Large intestine (tissue), 3 donors: ENCODE measurements at regions not wholly inside any gene's neighbourhood (a gene's known extent, or its start where the extent isn't known, plus 50 kb on each side); places are given as distances from the start of the nearest gene placed in this dataset.

Source experiments
- DNase-seq, 2 donors: peaks; one replicate each; pipeline versions ENCODE4 v3.0.0 to v3.0.0-alpha.2; 2013
- H3K27ac ChIP-seq: one replicate; pipeline ENCODE4 v1.5.1; 2013; ENCODE audit warnings: low read length
- H3K27me3 ChIP-seq: 2 replicates; pipeline ENCODE4 v1.6.1; 2013; ENCODE audit warnings: low read length; ENCODE audit not compliant: control insufficient read depth, insufficient read depth
- H3K36me3 ChIP-seq: 2 replicates; pipeline ENCODE4 v1.6.1; 2013; ENCODE audit warnings: low read length; ENCODE audit not compliant: control insufficient read depth, insufficient read depth
- H3K4me1 ChIP-seq: one replicate; pipeline ENCODE4 v1.6.1; 2013; ENCODE audit warnings: low read length; ENCODE audit not compliant: control insufficient read depth, insufficient read depth
- H3K4me3 ChIP-seq: one replicate; pipeline ENCODE4 v1.5.1; 2013; ENCODE audit warnings: low read length
- H3K9me3 ChIP-seq: one replicate; pipeline ENCODE4 v1.6.1; 2013; ENCODE audit warnings: mild to moderate bottlenecking, low read depth, low read length, moderate library complexity; ENCODE audit not compliant: control insufficient read depth
- WGBS: methylation state at CpG from one replicate; pipeline ENCODE4 v1.1.5; 2013; ENCODE audit warnings: low lambda C conversion rate; ENCODE audit not compliant: insufficient coverage; 5-methylcytosine and 5-hydroxymethylcytosine counted together

DNA sequence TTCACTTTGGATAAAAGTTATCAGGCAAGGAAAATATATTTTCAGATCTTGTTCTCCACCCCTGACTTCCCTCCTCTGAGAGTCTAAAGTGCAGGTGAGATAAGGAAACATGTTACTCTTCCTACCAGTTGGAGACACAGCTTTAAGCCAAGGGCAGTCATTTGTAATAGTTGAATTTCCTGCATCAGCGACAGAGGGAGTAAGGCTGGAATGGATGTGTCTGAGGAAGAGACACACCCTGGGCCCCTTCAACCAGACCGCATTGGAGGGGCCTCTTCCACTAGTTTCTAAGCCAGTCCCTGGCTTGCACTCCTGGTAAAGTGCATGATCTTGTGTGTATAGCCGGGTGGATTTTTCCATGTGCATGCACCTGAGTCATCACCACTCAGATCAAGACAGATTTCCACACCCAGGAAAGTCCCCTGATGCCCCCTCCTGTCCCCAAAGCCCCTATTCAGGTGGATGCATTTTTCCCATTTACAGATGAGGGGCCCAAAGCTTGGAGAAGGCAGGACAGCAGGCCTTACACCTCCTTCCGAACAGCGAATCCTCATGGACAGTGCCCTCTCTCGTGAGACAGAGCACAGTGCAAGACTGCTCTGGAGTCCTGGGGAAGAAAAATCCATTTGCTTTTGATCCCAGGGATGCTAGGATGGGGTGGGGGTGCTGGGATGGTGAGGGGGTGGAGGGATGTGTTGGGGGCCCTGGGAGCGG, 66.7 kb upstream of the SH3RF3 start:
- Histone ChIP-seq H3K27ac (peak overlapping the region; percentile 81), H3K9me3 (no peaks in the 10 kb centered on the region), H3K4me1 (peaks cover 49% of the 10 kb centered on the region), H3K27me3 (no peaks in the 10 kb centered on the region), H3K4me3 (no peak overlapping the region), H3K36me3 (no peaks in the 10 kb centered on the region)
- DNase-seq, result peak; percentile 80 to 91
- no CpG with 5 or more reads among the region's 7 CpGs for WGBS

DNA sequence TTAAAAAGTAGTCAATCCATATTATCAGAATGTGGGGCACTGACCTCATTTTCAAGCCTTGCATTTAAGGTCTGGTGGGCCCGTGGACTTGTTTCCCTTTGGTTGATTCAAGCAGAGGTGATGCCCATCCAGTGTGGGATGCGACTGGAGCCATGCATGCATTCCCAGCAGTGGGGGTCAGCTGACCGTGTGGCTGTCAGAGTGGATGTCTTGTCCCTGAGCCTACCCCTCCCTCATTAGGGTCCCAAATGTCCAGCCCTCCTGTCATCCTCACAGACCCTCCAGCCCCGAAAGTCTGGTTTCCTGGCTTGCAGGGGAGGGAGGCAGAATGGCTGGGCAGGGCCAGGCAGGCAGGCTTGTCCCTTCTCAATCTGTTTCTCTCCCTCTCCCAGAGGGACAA, 67.3 kb upstream of the SH3RF3 start:
- peak overlapping the region; percentile 81 for H3K27ac ChIP-seq
- H3K4me3 ChIP-seq, result no peak overlapping the region
- H3K36me3 ChIP-seq, result no peaks in the 10 kb centered on the region
- peaks cover 44% of the 10 kb centered on the region for H3K4me1 ChIP-seq
- no peak for DNase-seq
- no CpG with 5 or more reads among the region's 4 CpGs for WGBS
- no peaks in the 10 kb centered on the region for H3K9me3 ChIP-seq
- H3K27me3 ChIP-seq, result no peaks in the 10 kb centered on the region

DNA sequence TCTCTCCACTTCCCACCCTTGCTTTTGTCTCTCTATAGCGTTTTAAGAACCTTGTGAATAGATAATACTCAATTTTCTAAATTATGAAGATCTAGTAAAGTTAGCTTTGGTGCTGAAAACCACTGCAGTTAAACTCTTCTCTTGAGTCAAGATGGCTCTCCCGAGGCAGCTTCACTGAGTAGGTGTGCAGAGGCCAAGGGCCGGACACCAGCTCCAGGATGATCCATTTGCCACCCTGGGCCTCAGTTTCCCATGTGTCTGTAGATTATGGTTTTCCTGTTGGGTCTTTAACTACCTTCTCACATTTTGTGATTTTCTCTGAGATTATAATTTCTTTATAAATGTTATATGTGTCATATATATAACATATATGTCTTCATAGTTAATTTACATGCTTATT, 68.5 kb upstream of the SH3RF3 start:
- no peaks in the 10 kb centered on the region for H3K9me3 ChIP-seq
- H3K27me3 ChIP-seq, result no peaks in the 10 kb centered on the region
- no peak for DNase-seq
- H3K27ac ChIP-seq, result no peak overlapping the region
- no peaks in the 10 kb centered on the region for H3K36me3 ChIP-seq
- peaks cover 34% of the 10 kb centered on the region for H3K4me1 ChIP-seq
- H3K4me3 ChIP-seq, result no peak overlapping the region
- WGBS, result no CpG with 5 or more reads among the region's 3 CpGs

DNA sequence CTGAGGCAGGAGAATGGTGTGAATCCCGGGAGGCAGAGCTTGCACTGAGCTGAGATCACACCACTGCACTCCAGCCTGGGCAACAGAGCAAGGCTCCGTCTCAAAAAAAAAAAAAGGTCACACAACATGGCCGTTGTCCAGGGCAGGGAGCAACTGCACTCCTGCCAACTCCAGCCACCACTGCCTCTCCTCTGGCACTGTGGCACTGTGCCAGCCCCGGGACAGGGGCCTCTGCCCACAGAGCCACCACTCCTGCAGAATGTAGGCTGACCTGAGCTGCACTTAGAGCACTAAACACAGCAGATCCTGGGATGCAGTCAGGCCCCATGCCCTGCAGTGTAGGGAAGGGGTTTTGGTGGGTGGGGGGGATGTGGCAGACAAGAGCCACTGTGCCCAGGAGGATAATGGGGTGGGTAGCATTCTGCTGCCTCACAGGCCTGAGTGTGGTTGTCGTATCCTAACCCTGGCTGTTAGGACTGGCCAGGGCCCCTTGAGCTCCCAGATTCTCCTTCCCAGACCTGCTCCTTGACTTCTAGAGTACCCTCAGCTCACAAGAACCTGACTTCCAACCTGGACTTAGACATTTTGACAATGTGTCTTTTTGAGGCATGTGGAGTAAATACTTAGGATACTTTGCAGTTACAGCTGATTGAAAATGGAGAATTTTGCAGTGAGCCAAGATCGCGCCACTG, 69.4 kb upstream of the SH3RF3 start:
- H3K36me3 ChIP-seq, result no peaks in the 10 kb centered on the region
- H3K9me3 ChIP-seq, result no peaks in the 10 kb centered on the region
- DNase-seq, result no peak
- no peaks in the 10 kb centered on the region for H3K27me3 ChIP-seq
- H3K27ac ChIP-seq, result no peak overlapping the region
- peaks cover 26% of the 10 kb centered on the region for H3K4me1 ChIP-seq
- H3K4me3 ChIP-seq, result no peak overlapping the region
- WGBS, result no CpG with 5 or more reads among the region's 7 CpGs

DNA sequence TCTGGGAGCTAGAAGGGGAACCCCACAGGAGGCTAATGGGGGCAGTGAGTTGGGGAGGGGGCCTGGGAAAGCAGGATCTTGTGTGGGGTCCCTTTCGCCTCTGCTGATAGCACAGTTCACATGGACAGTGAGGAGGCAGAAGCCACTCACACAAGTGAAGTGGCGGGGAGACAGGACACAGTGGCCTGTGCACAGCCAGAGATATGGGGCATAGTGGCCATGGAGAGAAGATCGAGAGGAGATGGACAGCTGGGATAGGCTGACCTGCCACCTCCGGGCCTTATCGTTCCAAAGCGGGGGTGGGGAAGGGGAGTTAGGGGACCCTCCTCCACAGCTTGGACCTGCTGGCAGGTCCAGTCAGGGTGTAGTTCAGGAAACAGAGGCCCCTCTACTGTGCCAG, 69.8 kb upstream of the EDAR start:
- Histone ChIP-seq H3K27me3 (no peaks in the 10 kb centered on the region), H3K4me3 (no peak overlapping the region), H3K4me1 (peaks cover 22% of the 10 kb centered on the region), H3K27ac (no peak overlapping the region), H3K9me3 (no peaks in the 10 kb centered on the region), H3K36me3 (no peaks in the 10 kb centered on the region)
- no CpG with 5 or more reads among the region's 6 CpGs for WGBS
- DNase-seq, result no peak

DNA sequence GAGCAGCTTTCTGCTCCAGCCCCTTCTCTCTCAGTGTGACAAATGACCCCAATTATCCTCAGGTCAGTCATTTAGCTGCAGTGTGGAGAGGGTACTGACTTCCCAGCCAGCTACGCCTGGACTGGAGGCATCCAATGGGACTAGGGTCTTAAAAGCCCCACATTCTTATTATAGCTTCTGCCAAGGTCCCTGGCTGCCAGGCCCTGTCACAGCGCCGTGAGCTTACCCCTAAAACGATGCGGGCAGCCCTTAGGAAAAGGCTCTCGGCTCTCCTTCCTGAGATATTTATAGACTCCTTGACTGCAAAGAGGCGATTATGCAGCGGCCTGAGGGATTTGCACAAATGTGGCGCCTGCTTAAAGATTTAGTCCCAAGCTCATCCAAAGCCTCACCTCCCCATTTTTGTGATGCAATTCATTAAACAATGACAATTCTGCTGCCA, 69.2 kb upstream of the EDAR start:
- no CpG with 5 or more reads among the region's 9 CpGs for WGBS
- H3K4me3 ChIP-seq, result no peak overlapping the region
- no peaks in the 10 kb centered on the region for H3K27me3 ChIP-seq
- no peaks in the 10 kb centered on the region for H3K9me3 ChIP-seq
- no peak overlapping the region for H3K27ac ChIP-seq
- no peak for DNase-seq
- peaks cover 19% of the 10 kb centered on the region for H3K4me1 ChIP-seq
- H3K36me3 ChIP-seq, result no peaks in the 10 kb centered on the region

DNA sequence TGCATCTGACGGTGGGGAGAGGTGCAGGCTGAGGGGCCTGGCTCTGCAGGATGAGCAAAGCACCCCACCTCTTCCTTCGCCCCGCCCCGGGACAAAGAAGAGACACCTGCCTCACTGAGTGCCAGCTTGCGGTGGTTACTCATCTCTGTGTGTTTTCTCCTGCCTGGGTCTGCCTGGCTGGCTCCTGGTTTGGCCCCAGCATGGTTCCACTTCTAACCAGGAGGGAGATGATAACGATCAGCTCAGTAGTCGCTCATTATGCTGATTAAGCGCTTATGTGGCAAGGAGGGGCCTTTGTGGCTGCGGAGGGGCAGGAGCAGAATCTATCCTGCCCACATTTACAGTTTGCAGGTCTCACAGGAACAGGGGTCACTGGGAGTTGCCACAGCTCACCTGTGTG, 68.7 kb upstream of the EDAR start:
- DNase-seq, result no peak
- Histone ChIP-seq H3K9me3 (no peaks in the 10 kb centered on the region), H3K4me1 (peaks cover 14% of the 10 kb centered on the region), H3K27ac (no peak overlapping the region), H3K27me3 (no peaks in the 10 kb centered on the region), H3K36me3 (no peaks in the 10 kb centered on the region), H3K4me3 (no peak overlapping the region)
- WGBS, result no CpG with 5 or more reads among the region's 9 CpGs

DNA sequence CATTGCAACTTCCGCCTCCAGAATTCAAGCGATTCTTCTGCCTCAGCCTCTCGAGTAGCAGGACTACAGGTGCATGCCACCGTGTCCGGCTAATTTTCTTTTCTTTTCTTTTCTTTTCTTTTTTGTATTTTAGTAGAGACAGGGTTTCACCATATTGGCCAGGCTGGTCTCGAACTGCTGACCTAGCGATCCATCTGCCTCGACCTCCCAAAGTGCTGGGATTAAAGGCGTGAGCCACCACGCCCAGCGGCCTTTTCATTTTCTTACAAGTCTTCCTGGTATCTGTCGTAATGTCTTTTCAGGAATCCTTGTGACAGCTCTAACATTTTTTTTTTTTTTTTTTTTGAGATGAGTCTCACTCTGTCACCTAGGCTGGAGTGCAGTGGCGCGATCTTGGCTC, 66.4 kb upstream of the EDAR start:
- no peak for DNase-seq
- Histone ChIP-seq H3K27me3 (no peaks in the 10 kb centered on the region), H3K4me1 (no peaks in the 10 kb centered on the region), H3K27ac (no peak overlapping the region), H3K36me3 (no peaks in the 10 kb centered on the region), H3K9me3 (no peaks in the 10 kb centered on the region), H3K4me3 (no peak overlapping the region)
- WGBS, result no CpG with 5 or more reads among the region's 14 CpGs

DNA sequence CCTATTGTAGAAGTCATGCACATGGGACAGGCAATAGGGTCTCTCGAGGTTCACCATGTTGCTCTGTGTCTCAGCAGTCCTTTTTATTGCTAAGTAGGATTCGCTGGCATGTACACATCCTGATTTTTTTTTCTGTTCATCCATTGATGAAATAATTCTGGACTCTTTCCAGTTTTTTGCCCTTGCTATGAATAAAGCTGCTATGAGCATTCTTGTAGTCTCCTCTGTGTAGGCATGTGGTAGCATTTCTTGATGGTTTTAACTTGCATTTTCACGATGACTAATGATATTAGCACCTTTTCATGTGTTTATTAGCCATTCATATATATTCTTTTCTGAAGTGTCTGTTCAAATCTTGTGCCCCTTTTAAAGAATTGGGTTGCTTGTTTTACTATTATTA, 65.8 kb upstream of the EDAR start:
- Histone ChIP-seq H3K36me3 (no peaks in the 10 kb centered on the region), H3K27ac (no peak overlapping the region), H3K4me3 (no peak overlapping the region), H3K9me3 (no peaks in the 10 kb centered on the region), H3K27me3 (no peaks in the 10 kb centered on the region), H3K4me1 (no peaks in the 10 kb centered on the region)
- no peak for DNase-seq
- WGBS, result 83% methylated on average over 1 of the region's 3 CpGs

DNA sequence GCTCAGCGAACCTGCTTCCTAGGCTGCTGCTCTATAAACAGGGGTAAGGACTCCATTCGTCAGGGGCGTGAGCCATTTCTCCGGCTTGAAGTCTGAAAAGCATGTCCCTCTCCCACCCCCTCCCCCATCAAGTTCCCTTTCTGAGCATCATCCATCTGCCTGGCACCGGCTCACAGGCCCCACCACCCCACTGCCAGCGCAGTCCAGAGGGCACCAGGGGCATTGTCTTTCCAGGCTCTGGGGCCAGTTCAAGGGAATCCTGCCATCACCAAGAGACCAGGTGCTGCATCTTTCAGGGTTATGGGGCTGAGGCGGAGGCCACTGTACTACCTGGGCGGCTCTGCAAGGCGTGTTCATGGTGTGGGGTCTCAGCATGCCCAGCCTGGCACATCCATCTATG, 64.7 kb upstream of the EDAR start:
- no peaks in the 10 kb centered on the region for H3K9me3 ChIP-seq
- WGBS, result no CpG with 5 or more reads among the region's 9 CpGs
- H3K27me3 ChIP-seq, result no peaks in the 10 kb centered on the region
- no peak for DNase-seq
- no peak overlapping the region for H3K4me3 ChIP-seq
- H3K36me3 ChIP-seq, result no peaks in the 10 kb centered on the region
- no peak overlapping the region for H3K27ac ChIP-seq
- no peaks in the 10 kb centered on the region for H3K4me1 ChIP-seq

DNA sequence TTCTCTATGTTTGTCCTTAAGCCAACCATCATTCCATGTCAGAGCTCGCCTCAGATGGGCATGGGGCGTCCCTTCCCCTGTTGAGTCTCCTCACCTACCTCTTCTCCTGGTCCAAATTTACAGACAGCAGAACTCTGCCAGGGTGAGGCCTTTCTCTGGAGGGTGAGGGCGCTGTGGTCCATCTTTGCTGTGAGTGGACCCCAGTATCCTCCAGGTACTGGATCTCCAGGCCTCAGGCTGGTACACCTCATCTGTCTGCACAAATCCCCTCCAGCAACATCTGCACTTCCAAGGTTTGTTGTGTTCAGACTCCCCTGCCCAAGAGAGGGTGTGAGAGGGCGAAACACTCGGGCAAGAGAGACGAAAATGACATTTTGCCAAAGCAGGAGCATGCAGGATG, 63.9 kb upstream of the EDAR start:
- no CpG with 5 or more reads among the region's 6 CpGs for WGBS
- Histone ChIP-seq H3K27ac (no peak overlapping the region), H3K4me1 (no peaks in the 10 kb centered on the region), H3K4me3 (no peak overlapping the region), H3K9me3 (no peaks in the 10 kb centered on the region), H3K27me3 (no peaks in the 10 kb centered on the region), H3K36me3 (no peaks in the 10 kb centered on the region)
- DNase-seq, result no peak
